Ammon's horn (tissue), 1 donor: ENCODE measurements at regions not wholly inside any gene's neighbourhood (a gene's known extent, or its start where the extent isn't known, plus 50 kb on each side); places are given as distances from the start of the nearest gene placed in this dataset.

ENCODE experiments used
- DNase-seq: peaks from one replicate; pipeline ENCODE4 v3.0.0-alpha.2; 2016; ENCODE audit warnings: low spot score

DNA sequence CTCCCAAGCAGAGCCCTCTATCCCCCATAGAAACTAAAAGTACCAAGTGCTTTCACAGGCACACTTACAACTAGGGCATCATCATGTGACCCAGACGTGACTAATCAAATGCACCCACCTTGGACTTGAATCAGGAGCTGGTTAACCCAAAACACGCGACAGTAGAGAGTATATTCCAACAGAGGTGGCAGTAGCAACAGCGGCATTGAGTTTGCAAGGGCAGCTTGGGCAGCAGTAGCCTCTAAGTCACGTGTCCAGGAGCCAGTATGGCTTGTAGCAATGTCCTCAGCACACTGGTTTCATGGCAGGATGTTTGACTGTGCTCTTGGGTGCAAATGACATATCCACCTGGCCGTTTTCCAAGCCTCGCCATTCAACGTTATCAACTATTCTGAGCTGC lies 73.4 kb upstream of the DNAH5 start:
- DNase-seq, result no peak

DNA sequence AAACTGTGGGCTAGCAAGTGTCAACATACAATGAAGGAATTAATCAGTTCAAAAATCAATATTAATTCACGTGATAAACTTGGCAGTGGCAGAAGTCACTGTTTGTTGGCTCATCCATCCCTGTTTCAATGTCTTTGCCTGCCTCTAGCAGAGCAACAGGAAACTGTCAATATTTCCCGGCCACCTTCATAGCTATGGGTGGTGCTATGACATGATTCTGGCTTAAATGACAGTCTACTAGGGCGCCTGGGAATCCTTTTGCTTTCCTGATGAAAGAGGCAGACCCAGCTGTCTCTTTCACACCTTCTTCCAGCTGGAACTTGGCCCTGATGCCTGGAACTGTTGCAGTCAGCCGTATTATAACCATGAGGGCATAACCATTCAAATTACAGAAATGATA lies 72.1 kb upstream of the DNAH5 start:
- DNase-seq, result no peak

DNA sequence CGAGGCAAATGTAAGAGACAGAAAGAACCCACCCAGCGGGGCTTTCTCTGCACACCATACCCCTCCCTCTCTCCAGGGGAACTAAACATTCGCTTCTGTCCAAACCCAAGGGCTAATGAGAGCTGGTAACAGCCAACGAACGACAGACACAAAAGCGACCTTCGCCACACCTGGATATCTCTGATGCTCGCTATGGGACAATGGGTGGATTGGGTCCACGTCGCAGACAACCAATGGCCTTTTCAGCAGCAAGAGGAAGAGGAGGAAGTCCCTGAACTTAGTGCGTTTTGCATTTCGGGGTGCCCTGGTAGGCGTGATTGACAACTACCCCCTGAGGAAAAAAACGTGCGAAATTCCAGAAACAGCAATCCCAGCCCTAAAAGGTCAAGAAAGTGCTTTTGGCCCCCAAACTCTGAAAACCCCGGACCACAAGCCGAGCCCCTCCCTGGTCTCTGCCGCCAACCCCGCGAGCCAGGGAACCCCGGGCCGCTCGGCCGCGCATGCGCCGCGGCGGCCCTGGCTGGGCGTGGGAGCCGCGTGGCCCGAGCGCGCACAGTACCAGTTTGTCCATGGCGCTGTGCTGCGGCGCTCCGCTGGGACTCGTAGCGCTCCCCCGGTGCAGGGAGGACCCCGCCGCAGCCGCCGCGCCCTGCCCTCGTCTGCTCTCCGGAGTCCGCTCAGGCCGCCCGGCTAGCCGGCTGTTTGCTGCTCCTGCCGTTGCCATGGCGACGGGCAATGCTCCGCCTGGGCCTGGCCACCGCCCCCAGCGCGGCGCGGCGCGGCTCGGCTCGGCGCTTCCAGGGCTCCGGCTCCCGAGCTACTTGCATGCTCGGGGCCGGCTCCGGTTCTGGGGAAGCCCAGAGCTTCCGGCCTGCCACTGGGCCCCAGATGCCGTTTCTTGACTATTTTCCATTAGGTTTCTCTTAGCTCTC lies 66.9 kb upstream of the DNAH5 start:
- DNase-seq, result peak; percentile 87

DNA sequence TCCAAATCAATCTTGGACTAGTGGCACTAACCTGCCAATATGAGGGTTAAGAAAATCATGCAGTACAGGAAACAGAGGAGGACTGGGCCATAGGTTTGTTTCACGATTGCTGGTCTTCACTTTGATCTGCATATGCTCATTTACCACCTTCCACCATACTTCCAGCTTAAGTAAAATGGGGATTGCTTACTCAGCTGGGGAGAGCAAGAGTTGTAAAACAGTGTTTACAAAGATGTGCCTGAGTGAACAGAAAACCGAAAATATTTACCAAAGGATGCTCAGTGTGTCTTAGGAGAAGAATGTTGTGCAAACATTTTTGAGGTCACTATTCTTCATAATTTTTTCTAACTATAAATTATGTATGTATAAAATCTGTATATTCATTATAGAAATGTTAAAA lies 65.1 kb upstream of the DNAH5 start:
- no peak for DNase-seq

DNA sequence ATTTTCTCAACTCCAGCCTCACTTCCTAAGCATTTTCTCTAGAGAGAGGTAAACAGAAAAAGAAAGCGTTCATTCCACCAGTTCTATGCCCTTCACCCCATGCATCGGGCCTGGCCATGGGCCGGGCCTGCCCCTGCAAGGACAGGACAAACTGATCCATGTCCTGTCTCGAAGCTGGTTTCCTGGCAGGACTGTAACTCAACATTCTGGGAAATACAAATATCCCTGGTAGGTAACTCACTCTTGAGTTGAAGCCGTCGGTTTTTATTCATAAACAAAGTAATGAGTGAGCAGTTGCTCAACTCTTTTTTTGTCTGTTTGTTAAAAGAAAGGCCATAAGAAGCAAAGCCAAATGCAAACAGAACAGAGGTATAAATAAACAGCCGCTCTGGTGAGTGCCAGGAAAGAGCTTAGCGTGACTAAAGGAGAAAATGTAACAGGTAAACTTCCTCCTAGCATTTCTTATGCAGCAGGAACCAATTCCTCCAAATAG lies 64.4 kb upstream of the DNAH5 start:
- DNase-seq, result no peak

DNA sequence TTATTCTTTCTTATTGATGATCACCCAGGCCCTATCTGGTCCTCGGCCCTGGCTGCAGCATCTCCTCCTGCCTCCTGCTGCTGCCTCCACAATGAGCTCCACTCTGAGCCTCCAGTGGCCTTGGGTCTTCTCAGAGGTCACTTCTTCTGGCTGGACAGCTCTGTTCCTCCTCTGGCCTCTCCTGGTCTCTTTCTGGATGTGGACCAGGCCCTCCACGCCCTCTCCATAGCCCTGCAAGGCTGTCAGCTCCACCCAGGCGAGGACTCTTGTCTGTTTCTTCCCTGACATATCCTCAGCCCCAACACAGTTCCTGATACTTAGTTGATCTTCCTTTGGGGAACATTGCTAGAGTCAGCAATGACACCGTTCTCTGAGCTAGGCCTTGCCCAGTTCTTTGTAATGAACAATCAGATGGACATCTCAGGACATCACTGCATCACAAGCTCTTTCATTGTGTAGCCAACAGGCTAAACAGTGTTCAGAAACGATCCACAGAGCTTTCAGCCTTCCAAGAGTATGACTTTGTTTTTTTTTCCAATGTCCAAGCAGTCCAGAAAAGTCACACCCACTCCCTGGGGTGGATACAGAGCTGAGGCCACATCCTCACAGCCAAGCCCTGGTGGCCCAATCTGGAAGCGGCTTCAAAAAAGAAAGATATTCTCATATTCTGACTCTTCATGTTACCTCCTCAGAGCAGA lies 62.5 kb upstream of the DNAH5 start:
- DNase-seq, result no peak

DNA sequence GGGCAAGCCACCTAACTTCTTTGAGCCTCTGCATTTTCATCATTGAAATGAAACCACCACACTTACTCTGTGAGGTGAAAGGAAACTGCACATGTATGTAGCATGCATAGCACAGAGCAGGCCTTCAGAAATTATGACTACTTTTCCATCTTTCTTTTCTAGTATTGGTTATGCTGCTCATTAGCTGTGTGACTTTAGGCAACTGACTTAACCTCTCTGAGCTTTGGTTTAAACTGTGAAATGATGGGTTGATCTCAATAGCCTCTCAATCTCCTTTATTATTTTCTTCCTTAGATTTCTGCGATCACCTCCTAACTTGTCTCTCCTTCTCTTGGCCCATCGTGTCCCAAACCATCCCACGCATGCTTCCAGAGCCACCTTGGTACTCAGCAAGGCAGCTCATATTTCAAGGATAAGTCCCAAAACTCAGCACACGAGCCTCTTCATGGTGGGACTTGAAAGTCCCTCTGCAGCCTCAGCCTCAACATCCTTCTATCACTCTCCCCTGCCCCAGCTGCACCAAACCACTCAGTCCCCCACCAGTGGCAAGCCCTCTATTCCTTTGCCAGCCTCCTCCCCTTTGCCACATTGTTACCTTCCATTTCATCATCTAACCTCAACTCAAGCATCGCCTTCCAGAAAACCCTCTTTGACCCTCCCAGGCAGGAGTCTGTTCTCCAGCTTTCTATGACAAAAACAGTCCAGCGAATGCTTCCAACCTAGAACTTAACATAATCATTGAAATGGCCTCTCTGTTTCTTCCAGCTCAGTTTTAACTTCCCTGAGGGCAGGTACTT lies 60.3 kb upstream of the DNAH5 start:
- no peak for DNase-seq

DNA sequence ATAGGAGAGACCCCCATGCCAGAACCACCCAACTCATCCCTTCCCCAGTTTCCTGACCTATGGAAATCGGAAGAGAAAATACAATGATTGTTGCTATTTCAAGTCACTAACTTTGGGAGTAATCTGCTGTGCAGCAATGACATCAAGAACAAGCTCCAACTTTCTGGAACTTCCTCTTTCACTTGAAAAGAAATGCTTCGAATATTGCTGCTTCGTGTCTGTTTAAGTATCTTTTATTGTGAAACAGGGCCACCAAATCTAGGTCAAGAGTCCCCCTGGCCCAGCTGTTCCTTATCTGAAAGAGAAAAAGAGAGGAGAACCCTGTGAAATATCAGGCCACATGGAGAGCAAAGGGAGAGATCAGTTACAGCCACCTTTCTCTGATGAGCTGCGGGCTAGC lies 59.4 kb upstream of the DNAH5 start:
- no peak for DNase-seq

DNA sequence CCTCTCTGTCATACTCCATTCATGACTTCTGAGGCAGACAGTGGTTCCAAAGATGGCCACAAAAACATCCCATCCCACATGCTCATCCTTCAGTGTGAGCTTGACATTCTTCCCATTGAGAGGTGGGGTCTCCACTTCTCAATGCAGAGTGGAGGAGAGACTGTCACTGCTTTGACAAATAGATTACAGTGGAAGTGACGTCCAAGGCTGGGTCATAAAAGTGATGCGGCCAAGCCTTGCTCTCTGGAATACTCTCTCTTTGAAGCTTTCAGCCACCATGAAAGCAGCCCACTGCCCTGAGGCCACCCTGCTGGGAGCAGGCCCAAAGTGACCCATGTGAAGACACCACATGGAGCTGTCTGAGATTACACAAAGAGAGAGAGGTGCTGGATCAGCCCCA lies 59.0 kb upstream of the DNAH5 start:
- DNase-seq, result no peak

DNA sequence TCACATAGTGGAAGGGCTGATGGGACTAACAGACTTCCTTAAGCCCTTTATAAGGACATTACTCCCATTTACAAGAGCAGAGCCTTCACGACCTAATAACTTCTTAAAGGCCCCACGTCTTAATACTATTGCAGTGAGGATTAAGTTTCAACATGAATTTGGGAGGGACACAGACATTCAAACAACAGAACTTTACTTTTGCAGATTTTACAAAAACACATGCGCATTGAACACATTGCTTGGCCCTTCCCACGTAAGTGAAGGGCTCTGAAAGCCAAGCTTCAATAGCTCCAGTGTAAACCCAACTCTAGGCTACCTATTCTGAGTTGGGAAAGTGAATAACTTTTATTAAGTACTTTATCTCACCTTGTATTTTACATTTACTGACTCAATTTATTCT lies 53.8 kb upstream of the DNAH5 start:
- no peak for DNase-seq

DNA sequence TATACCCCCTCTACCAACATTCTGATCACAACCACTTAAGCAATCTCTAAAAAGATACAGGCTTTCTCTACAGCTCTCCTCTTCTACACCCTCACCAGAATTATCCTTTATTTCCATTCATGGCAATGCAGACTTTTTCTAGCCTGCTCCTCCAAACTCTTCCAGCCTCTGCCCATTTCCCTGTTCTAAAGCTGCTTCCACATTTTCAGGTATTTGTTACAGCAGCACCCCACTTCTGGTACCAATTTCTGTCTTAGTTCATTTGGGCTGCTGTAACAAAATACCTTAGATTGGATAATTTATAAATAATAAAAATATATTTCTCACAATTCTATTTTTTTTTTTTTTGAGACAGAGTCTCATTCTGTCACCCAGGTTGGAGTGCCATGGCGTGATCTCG lies 53.0 kb upstream of the DNAH5 start:
- no peak for DNase-seq

DNA sequence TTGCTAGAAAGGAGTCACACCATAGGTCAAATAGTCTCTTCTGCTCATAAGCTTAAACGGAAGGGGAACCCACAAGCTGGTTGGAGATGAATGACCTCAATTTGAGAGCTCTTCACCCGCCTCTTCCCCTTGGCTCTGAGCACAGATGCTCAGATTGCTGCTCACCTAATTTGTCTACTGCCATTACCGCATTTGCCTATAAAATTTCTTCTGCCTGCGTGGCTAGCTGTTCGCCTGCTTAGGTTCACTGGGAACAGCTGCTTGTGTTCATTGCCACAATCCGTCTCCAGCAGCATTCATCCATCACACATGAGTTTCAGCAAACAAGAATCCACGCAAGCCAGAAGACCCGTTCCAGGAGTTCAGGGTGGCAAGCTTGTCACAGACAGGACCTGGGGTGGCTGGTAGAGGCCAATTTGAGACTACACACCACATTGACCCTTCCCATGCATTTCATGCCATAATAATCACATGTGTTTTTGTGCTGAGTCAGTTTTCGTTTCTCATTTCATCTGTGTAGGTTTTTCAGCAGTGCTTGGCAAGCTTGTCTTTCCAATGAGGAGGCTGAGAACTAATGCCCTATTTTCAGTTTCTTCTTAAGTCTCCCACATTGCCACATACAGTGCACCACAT lies 50.2 kb upstream of the DNAH5 start:
- no peak for DNase-seq
